ENCODE measurements at regions not wholly inside any gene's neighbourhood (a gene's known extent, or its start where the extent isn't known, plus 50 kb on each side); places are given as distances from the start of the nearest gene placed in this dataset.

GRCh38 chr17:27244011-27244410 lies 49.9 kb upstream of the WSB1 start (continued):
- no peak for TF ChIP-seq THAP12 (CRISPR knock-in tag; IDR thresholded peaks at IDR 0.05)

Data from K562 (cell line).